NT2/D1 (cell line): ENCODE measurements at regions not wholly inside any gene's neighbourhood (a gene's known extent, or its start where the extent isn't known, plus 50 kb on each side); places are given as distances from the start of the nearest gene placed in this dataset.

ENCODE experiments used
- DNase-seq: peaks from one replicate; pipeline ENCODE4 v3.0.0-alpha.2; 2011; ENCODE audit warnings: low read depth, low spot score
- H3K27me3 ChIP-seq: 2 replicates; pipeline ENCODE4 v1.6.0; 2011; ENCODE audit warnings: mild to moderate bottlenecking; ENCODE audit not compliant: insufficient read length, insufficient read depth
- H3K36me3 ChIP-seq: 2 replicates; pipeline ENCODE4 v1.6.1; 2011; ENCODE audit warnings: mild to moderate bottlenecking, low read length, mixed read lengths; ENCODE audit not compliant: insufficient read depth, insufficient read length
- H3K4me1 ChIP-seq: 2 replicates; pipeline ENCODE4 v1.5.1; 2011; ENCODE audit not compliant: insufficient read depth, insufficient read length
- H3K4me3 ChIP-seq: 2 replicates; pipeline ENCODE4 v1.5.1; 2011; ENCODE audit warnings: low read depth; ENCODE audit not compliant: insufficient read length
- H3K9ac ChIP-seq: 2 replicates; pipeline ENCODE4 v1.6.0; 2011; ENCODE audit warnings: low read depth; ENCODE audit not compliant: insufficient read length
- H3K9me3 ChIP-seq: 2 replicates; pipeline ENCODE4 v1.5.1; 2011; ENCODE audit warnings: mild to moderate bottlenecking, low read length; ENCODE audit not compliant: insufficient read depth
- SUZ12 ChIP-seq: IDR thresholded peaks from 2 replicates; pipeline ENCODE4 v1.6.1; 2011; ENCODE audit not compliant: insufficient read length, insufficient read depth; ENCODE audit errors: extremely low read depth
- YY1 ChIP-seq: IDR thresholded peaks from 2 replicates; pipeline ENCODE4 v1.6.1; 2011; ENCODE audit not compliant: insufficient read length, insufficient read depth
- ZNF274 ChIP-seq: IDR thresholded peaks from 2 replicates; pipeline ENCODE4 v1.6.1; 2011; ENCODE audit warnings: mild to moderate bottlenecking, low read depth, low read length

- no peak for DNase-seq
- TF ChIP-seq SUZ12 (no peak), ZNF274 (no peak), YY1 (no peak)
- H3K9ac ChIP-seq = no peak overlapping the region
These were observed 76.8 kb upstream of the LEP start for GRCh38 chr7:128164061-128164954.

GRCh38 chr7:128164955-128165670, 76.0 kb upstream of the LEP start:
- Histone ChIP-seq H3K9me3 (no peaks in the 10 kb centered on the region), H3K27me3 (peaks cover 57% of the 10 kb centered on the region), H3K36me3 (no peaks in the 10 kb centered on the region), H3K4me3 (no peak overlapping the region), H3K4me1 (peaks cover 7% of the 10 kb centered on the region), H3K9ac (no peak overlapping the region)
- DNase-seq = no peak
- TF ChIP-seq ZNF274 (no peak), SUZ12 (no peak), YY1 (no peak)

More at GRCh38 chr7:128164061-128164954, 76.8 kb upstream of the LEP start:
- H3K27me3 ChIP-seq = peaks cover 49% of the 10 kb centered on the region
- no peak overlapping the region for H3K4me3 ChIP-seq
- peaks cover 7% of the 10 kb centered on the region for H3K4me1 ChIP-seq
- no peaks in the 10 kb centered on the region for H3K9me3 ChIP-seq
- H3K36me3 ChIP-seq = no peaks in the 10 kb centered on the region

GRCh38 chr7:128165927-128166420, 75.1 kb upstream of the LEP start:
- peaks cover 64% of the 10 kb centered on the region for H3K27me3 ChIP-seq
- H3K4me1 ChIP-seq = peaks cover 7% of the 10 kb centered on the region
- H3K9ac ChIP-seq = peak overlapping the region; percentile 70
- DNase-seq = no peak
- no peaks in the 10 kb centered on the region for H3K9me3 ChIP-seq
- H3K36me3 ChIP-seq = no peaks in the 10 kb centered on the region
- TF ChIP-seq ZNF274 (no peak), YY1 (no peak), SUZ12 (no peak)
- H3K4me3 ChIP-seq = peak overlapping the region; percentile 50

GRCh38 chr7:128166603-128167041, 74.5 kb upstream of the LEP start:
- Histone ChIP-seq H3K36me3 (no peaks in the 10 kb centered on the region), H3K27me3 (peaks cover 67% of the 10 kb centered on the region), H3K9ac (peak overlapping the region; percentile 70), H3K4me1 (peaks cover 7% of the 10 kb centered on the region), H3K9me3 (no peaks in the 10 kb centered on the region), H3K4me3 (peak overlapping the region; percentile 50)
- peak; percentile 83 for TF ChIP-seq SUZ12
- TF ChIP-seq ZNF274 = no peak
- TF ChIP-seq YY1 = no peak
- no peak for DNase-seq

GRCh38 chr7:128167042-128167701, 73.9 kb upstream of the LEP start:
- Histone ChIP-seq H3K4me3 (peak overlapping the region; percentile 50), H3K27me3 (peaks cover 69% of the 10 kb centered on the region), H3K9me3 (no peaks in the 10 kb centered on the region), H3K9ac (peak overlapping the region; percentile 70), H3K4me1 (peaks cover 7% of the 10 kb centered on the region), H3K36me3 (no peaks in the 10 kb centered on the region)
- TF ChIP-seq YY1 (no peak), SUZ12 (peak; percentile 31)
- no peak for DNase-seq

- Histone ChIP-seq H3K9me3 (no peaks in the 10 kb centered on the region), H3K4me1 (peaks cover 7% of the 10 kb centered on the region), H3K9ac (peak overlapping the region; percentile 81), H3K4me3 (peak overlapping the region; percentile 51), H3K27me3 (peaks cover 69% of the 10 kb centered on the region), H3K36me3 (no peaks in the 10 kb centered on the region)
- no peak for DNase-seq
- TF ChIP-seq ZNF274 (no peak), YY1 (no peak), SUZ12 (no peak)
These were observed 73.0 kb upstream of the LEP start for GRCh38 chr7:128167791-128168666.
